GM23338 (cell line): ENCODE measurements at regions not wholly inside any gene's neighbourhood (a gene's known extent, or its start where the extent isn't known, plus 50 kb on each side); places are given as distances from the start of the nearest gene placed in this dataset.

Source experiments
- ATAC-seq: fragments of 200-7000 bp; cut with Tn5 transposase; 3 replicates; pipeline ENCODE4 v1.9.1; 2020
- DNase-seq: peaks from one replicate; pipeline ENCODE4 v3.0.0-alpha.2; 2015; ENCODE audit warnings: low spot score
- H2AFZ ChIP-seq: fragments of 200-600 bp; sonication (generic); 2 replicates; pipeline ENCODE4 v1.8.0; 2016; ENCODE audit warnings: antibody characterized with exemption, mild to moderate bottlenecking, moderate library complexity
- H3F3A ChIP-seq: fragments of 200-600 bp; sonication (generic); replicated peaks from 2 replicates; pipeline ENCODE4 v1.8.0; 2017; ENCODE audit warnings: antibody characterized with exemption, mixed run types, low read depth
- H3K27ac ChIP-seq: fragments of 200-600 bp; sonication (generic); 2 replicates; pipeline ENCODE4 v1.6.1; 2016; ENCODE audit warnings: low read depth
- H3K27me3 ChIP-seq: fragments of 200-600 bp; sonication (generic); 2 replicates; pipeline ENCODE4 v1.8.0; 2016; ENCODE audit warnings: mild to moderate bottlenecking, mixed run types, moderate library complexity; ENCODE audit not compliant: insufficient read depth
- H3K36me3 ChIP-seq: fragments of 200-600 bp; sonication (generic); 2 replicates; pipeline ENCODE4 v1.8.0; 2016; ENCODE audit warnings: mild to moderate bottlenecking; ENCODE audit not compliant: insufficient read depth
- H3K4me1 ChIP-seq: fragments of 200-600 bp; sonication (generic); 2 replicates; pipeline ENCODE4 v1.8.0; 2016; ENCODE audit warnings: mild to moderate bottlenecking, moderate library complexity; ENCODE audit not compliant: insufficient read depth
- H3K4me2 ChIP-seq: fragments of 200-600 bp; sonication (generic); 2 replicates; pipeline ENCODE4 v1.7.1; 2017; ENCODE audit warnings: mixed run types
- H3K4me3 ChIP-seq: fragments of 200-600 bp; sonication (generic); 2 replicates; pipeline ENCODE4 v1.6.1; 2016; ENCODE audit warnings: mixed run types
- H3K79me2 ChIP-seq: fragments of 200-600 bp; sonication (generic); replicated peaks from 2 replicates; pipeline ENCODE4 v1.8.0; 2017; ENCODE audit warnings: mild to moderate bottlenecking; ENCODE audit not compliant: insufficient read depth
- H3K9me2 ChIP-seq: fragments of 200-600 bp; sonication (generic); 2 replicates; pipeline ENCODE4 v1.8.0; 2017; ENCODE audit not compliant: insufficient read depth
- H4K20me1 ChIP-seq: fragments of 200-600 bp; sonication (generic); replicated peaks from 2 replicates; pipeline ENCODE4 v1.8.0; 2017; ENCODE audit warnings: mild to moderate bottlenecking; ENCODE audit not compliant: insufficient read depth
- H3K27ac Mint-ChIP-seq: 2 replicates; pipeline ENCODE4 v1.8.0; 2020; ENCODE audit warnings: inconsistent platforms, mild to moderate bottlenecking, moderate library complexity, mixed read lengths
- H3K27me3 Mint-ChIP-seq: 3 replicates; pipeline ENCODE4 v1.8.0; 2022; ENCODE audit warnings: low read depth, mild to moderate bottlenecking, moderate library complexity, mixed read lengths, inconsistent platforms; ENCODE audit not compliant: insufficient read depth, poor library complexity
- H3K36me3 Mint-ChIP-seq: 3 replicates; pipeline ENCODE4 v1.8.0; 2021; ENCODE audit warnings: low read depth, mild to moderate bottlenecking, inconsistent platforms, moderate library complexity, mixed read lengths
- H3K4me1 Mint-ChIP-seq: 3 replicates; pipeline ENCODE4 v1.8.0; 2020; ENCODE audit warnings: mild to moderate bottlenecking, inconsistent platforms, mixed read lengths
- H3K4me3 Mint-ChIP-seq: 3 replicates; pipeline ENCODE4 v1.8.0; 2021; ENCODE audit warnings: moderate library complexity, mild to moderate bottlenecking, inconsistent platforms, mixed read lengths
- H3K9me3 Mint-ChIP-seq: 3 replicates; pipeline ENCODE4 v1.8.0; 2020; ENCODE audit warnings: moderate library complexity, mild to moderate bottlenecking, inconsistent platforms, mixed read lengths
- CTCF ChIP-seq, 2 experiments: fragments of 200-600 bp in 1 of 2; sonication (generic) in 1 of 2; conservative IDR thresholded peaks; 2 replicates each; pipeline versions ENCODE4 v1.5.1 to v1.6.1; 2016 to 2017; ENCODE audit warnings: antibody characterized with exemption in 2 of 2, low read depth in 2 of 2, mild to moderate bottlenecking in 2 of 2, moderate library complexity in 1 of 2
- ETS1 ChIP-seq: IDR thresholded peaks from 2 replicates; pipeline ENCODE4 v1.6.1; 2016; ENCODE audit warnings: antibody characterized with exemption
- EZH2 ChIP-seq: fragments of 200-600 bp; sonication (generic); IDR thresholded peaks from one replicate; pipeline ENCODE4 v1.8.0; 2017; ENCODE audit warnings: antibody characterized with exemption, mild to moderate bottlenecking, low read depth; ENCODE audit not compliant: unreplicated experiment
- EZH2phosphoT487 ChIP-seq: fragments of 200-600 bp; sonication (generic); IDR thresholded peaks from one replicate; pipeline ENCODE4 v1.8.1; 2018; ENCODE audit warnings: antibody characterized with exemption; ENCODE audit not compliant: unreplicated experiment
- REST ChIP-seq: IDR thresholded peaks from one replicate; pipeline ENCODE4 v1.6.1; 2018; ENCODE audit warnings: antibody characterized with exemption; ENCODE audit not compliant: unreplicated experiment
- STAT1 ChIP-seq: IDR thresholded peaks from one replicate; pipeline ENCODE4 v1.6.1; 2016; ENCODE audit warnings: antibody characterized with exemption; ENCODE audit not compliant: unreplicated experiment
- ZNF114 ChIP-seq: fragments of 250-450 bp; sonication (Bioruptor Pico); IDR thresholded peaks from 2 replicates; pipeline ENCODE4 v1.5.0; 2020; ENCODE audit warnings: mild to moderate bottlenecking, moderate library complexity
- ZNF462 ChIP-seq: fragments of 250-450 bp; sonication (Bioruptor Pico); IDR thresholded peaks from 2 replicates; pipeline ENCODE4 v1.5.0; 2020; ENCODE audit warnings: mild to moderate bottlenecking, moderate library complexity

- TF ChIP-seq ZNF462 (CRISPR knock-in tag), result no peak
- TF ChIP-seq EZH2phosphoT487, result no peak
- no peak for TF ChIP-seq STAT1
- no peak for TF ChIP-seq EZH2
- no peak for TF ChIP-seq ZNF114 (CRISPR knock-in tag)
Observed at GRCh38 chr4:111303806-111304205, 680.9 kb upstream of the PITX2 start (continued).

- H3K4me1 Mint-ChIP-seq, result no peaks in the 10 kb centered on the region
- no peak overlapping the region for H3K4me3 Mint-ChIP-seq
- no peaks in the 10 kb centered on the region for H4K20me1 ChIP-seq
- H3K27ac Mint-ChIP-seq, result no peak overlapping the region
- no peak overlapping the region for H3K4me3 ChIP-seq
- H3K36me3 Mint-ChIP-seq, result no peaks in the 10 kb centered on the region
- H3F3A ChIP-seq, result no peaks in the 10 kb centered on the region
- H3K4me2 ChIP-seq, result no peak overlapping the region
- no peaks in the 10 kb centered on the region for H3K27me3 ChIP-seq
- no peaks in the 10 kb centered on the region for H3K9me3 Mint-ChIP-seq
- no peaks in the 10 kb centered on the region for H3K79me2 ChIP-seq
- no peak overlapping the region for H3K27ac ChIP-seq
- no peaks in the 10 kb centered on the region for H3K36me3 ChIP-seq
- 0 out of 2 replicates have a peak, but pooled peaks cover 2% of the 10 kb centered on the region for H3K9me2 ChIP-seq
- peaks cover 2% of the 10 kb centered on the region for H3K27me3 Mint-ChIP-seq
- DNase-seq, result no peak
- ATAC-seq, result no peak
- H3K4me1 ChIP-seq, result no peaks in the 10 kb centered on the region
- H2AFZ ChIP-seq, result no peak overlapping the region
- TF ChIP-seq REST (no peak), ETS1 (no peak), EZH2 (no peak), CTCF (conservative IDR thresholded peaks at IDR 0.05; ENCODE audit: low read depth in 2 of 2) (no peak)
Observed at GRCh38 chr4:111323496-111323895, 700.6 kb upstream of the PITX2 start.
